Gastroesophageal sphincter (tissue), 4 donors: ENCODE measurements at regions not wholly inside any gene's neighbourhood (a gene's known extent, or its start where the extent isn't known, plus 50 kb on each side); places are given as distances from the start of the nearest gene placed in this dataset.

Experiments
- ATAC-seq: fragments of 150-250 bp; one replicate; pipeline ENCODE4 v1.9.1; 2016; ENCODE audit warnings: mild to moderate bottlenecking, moderate library complexity
- H3K27ac ChIP-seq, 4 donors: fragments of 200-600 bp; sonication (generic) in 3 of 4; 1 replicate in 3 of 4; 2 replicates in 1 of 4; pipeline ENCODE4 v1.5.1; 2016 to 2019
- H3K27me3 ChIP-seq: fragments of 200-600 bp; sonication (generic); one replicate; pipeline ENCODE4 v1.5.1; 2019
- H3K36me3 ChIP-seq, 2 donors: fragments of 200-600 bp; sonication (generic); one replicate each; pipeline ENCODE4 v1.5.1; 2019; ENCODE audit warnings: control low read depth in 1 of 2
- H3K4me1 ChIP-seq, 3 donors: fragments of 200-600 bp; sonication (generic); 1 replicate in 2 of 3; 2 replicates in 1 of 3; pipeline ENCODE4 v1.5.1; 2016 to 2019; ENCODE audit warnings: control low read depth in 2 of 3
- H3K4me3 ChIP-seq, 2 donors: fragments of 200-600 bp; sonication (generic); one replicate each; pipeline ENCODE4 v1.5.1; 2019; ENCODE audit warnings: mild to moderate bottlenecking in 1 of 2, moderate library complexity in 1 of 2
- H3K9me3 ChIP-seq, 3 donors: fragments of 200-600 bp; sonication (generic); one replicate each; pipeline ENCODE4 v1.5.1; 2017 to 2019; ENCODE audit warnings: control low read depth in 2 of 3
- EP300 ChIP-seq: sonication (generic); formaldehyde crosslinking; IDR thresholded peaks from one replicate; pipeline ENCODE4 v1.6.1; 2017; ENCODE audit warnings: antibody characterized with exemption, mild to moderate bottlenecking
- POLR2A ChIP-seq, 2 donors: fragments of 450-650 bp; IDR thresholded peaks; one replicate each; pipeline ENCODE4 v1.6.1; 2017; ENCODE audit warnings: antibody characterized with exemption in 2 of 2, mild to moderate bottlenecking in 2 of 2, moderate library complexity in 1 of 2
- POLR2AphosphoS5 ChIP-seq: sonication (generic); formaldehyde crosslinking; IDR thresholded peaks from one replicate; pipeline ENCODE4 v1.6.1; 2017; ENCODE audit warnings: antibody characterized with exemption
- WGBS, 2 donors: methylation state at CpG; one replicate each; pipeline ENCODE4 v1.1.5; 2018; ENCODE audit warnings: low coverage in 1 of 2; 5-methylcytosine and 5-hydroxymethylcytosine counted together
- TF ChIP-seq, protein P1 (sequence below), 4 experiments: fragments of 200-600 bp in 2 of 4; fragments of 450-650 bp in 2 of 4; sonication (generic) in 1 of 4; IDR thresholded peaks; one replicate each; pipeline ENCODE4 v1.5.1; 2017 to 2019; ENCODE audit warnings: antibody characterized with exemption in 4 of 4, mild to moderate bottlenecking in 2 of 4, moderate library complexity in 2 of 4

DNA sequence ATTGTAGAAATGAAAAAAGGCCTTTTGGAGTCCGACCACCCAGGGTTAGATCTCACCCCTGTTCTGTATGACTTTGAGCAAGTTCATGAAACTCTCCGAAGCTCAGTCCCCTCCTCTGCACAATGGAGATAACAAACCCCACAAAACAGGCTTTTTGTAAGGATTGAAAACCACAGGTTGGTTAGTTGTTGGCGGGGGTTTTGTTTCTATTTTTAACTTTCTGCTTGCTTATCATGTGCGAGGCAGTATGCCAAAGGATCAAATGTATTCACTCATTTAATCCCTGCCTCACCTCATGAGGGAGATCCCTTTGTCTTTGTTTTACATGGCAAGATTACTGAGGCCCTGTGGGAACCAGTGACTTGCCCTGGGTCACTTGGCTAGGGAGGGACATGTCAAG, 539.1 kb downstream of the CDK5RAP2 start:
- Histone ChIP-seq H3K27ac (no peak overlapping the region), H3K4me3 (no peak overlapping the region), H3K9me3 (no peaks in the 10 kb centered on the region), H3K4me1 (no peaks in the 10 kb centered on the region), H3K27me3 (no peaks in the 10 kb centered on the region), H3K36me3 (no peaks in the 10 kb centered on the region)
- ATAC-seq: no peak
- 54 to 62% methylated on average over 3 of the region's 4 CpGs for WGBS, 2 donors
- TF ChIP-seq POLR2A (IDR thresholded peaks at IDR 0.05): no peak
- TF ChIP-seq EP300: no peak
- no peak for TF ChIP-seq POLR2AphosphoS5
- TF ChIP-seq, protein P1, sequence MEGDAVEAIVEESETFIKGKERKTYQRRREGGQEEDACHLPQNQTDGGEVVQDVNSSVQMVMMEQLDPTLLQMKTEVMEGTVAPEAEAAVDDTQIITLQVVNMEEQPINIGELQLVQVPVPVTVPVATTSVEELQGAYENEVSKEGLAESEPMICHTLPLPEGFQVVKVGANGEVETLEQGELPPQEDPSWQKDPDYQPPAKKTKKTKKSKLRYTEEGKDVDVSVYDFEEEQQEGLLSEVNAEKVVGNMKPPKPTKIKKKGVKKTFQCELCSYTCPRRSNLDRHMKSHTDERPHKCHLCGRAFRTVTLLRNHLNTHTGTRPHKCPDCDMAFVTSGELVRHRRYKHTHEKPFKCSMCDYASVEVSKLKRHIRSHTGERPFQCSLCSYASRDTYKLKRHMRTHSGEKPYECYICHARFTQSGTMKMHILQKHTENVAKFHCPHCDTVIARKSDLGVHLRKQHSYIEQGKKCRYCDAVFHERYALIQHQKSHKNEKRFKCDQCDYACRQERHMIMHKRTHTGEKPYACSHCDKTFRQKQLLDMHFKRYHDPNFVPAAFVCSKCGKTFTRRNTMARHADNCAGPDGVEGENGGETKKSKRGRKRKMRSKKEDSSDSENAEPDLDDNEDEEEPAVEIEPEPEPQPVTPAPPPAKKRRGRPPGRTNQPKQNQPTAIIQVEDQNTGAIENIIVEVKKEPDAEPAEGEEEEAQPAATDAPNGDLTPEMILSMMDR (IDR thresholded peaks at IDR 0.05): no peak

DNA sequence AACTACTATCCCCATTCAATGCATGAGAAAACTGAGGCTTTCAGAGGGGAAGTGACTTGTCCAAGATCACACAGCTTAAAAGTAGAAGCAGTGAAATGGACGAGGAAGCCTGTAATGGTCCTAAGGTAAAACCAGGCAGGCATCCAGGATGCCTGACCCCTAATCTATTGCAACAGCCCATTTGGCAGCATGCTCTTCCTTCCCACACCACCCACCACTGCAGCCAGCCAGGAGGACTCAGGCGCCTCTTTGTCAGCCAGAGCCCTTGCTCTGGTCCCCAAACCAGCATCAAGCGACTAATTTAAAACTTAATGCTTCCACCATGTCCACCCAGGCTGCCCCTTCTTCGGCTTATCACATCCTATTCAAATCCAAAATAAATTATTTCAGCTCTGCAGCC, 541.6 kb downstream of the CDK5RAP2 start:
- no peak for TF ChIP-seq POLR2A (IDR thresholded peaks at IDR 0.05)
- TF ChIP-seq, protein P1 (IDR thresholded peaks at IDR 0.05): no peak
- TF ChIP-seq POLR2AphosphoS5: no peak
- no peak for TF ChIP-seq EP300
- 50 to 87% methylated on average over 1 to 4 of the region's 4 CpGs for WGBS, 2 donors
- Histone ChIP-seq H3K9me3 (no peaks in the 10 kb centered on the region), H3K27me3 (no peaks in the 10 kb centered on the region), H3K36me3 (no peaks in the 10 kb centered on the region), H3K4me3 (no peak overlapping the region), H3K4me1 (no peaks in the 10 kb centered on the region), H3K27ac (no peak overlapping the region)
- ATAC-seq: no peak

DNA sequence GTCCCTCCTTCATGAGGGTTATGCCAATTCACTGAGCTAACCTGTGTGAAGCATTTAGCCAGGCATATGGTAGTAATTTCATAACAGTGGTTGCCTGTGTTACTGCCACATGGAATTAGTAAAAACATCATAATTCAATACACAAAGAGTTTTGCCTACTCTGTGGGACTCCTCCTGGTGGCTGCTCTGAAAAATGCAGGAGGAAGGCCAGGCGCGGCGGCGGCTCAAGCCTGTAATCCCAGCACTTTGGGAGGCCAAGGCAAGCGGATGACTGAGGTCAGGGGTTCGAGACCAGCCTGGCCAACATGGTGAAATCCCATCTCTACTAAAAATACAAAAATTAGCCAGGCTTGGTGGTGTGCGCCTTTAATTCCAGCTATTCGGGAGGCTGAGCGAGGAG, 547.3 kb downstream of the CDK5RAP2 start:
- Histone ChIP-seq H3K27me3 (no peaks in the 10 kb centered on the region), H3K4me3 (no peak overlapping the region), H3K9me3 (no peaks in the 10 kb centered on the region), H3K4me1 (no peaks in the 10 kb centered on the region), H3K36me3 (no peaks in the 10 kb centered on the region), H3K27ac (no peak overlapping the region)
- no peak for TF ChIP-seq POLR2A (IDR thresholded peaks at IDR 0.05)
- TF ChIP-seq, protein P1 (IDR thresholded peaks at IDR 0.05): no peak
- TF ChIP-seq EP300: no peak
- TF ChIP-seq POLR2AphosphoS5: no peak
- WGBS, 2 donors: 89 to 100% methylated on average over 1 to 7 of the region's 9 CpGs
- ATAC-seq: no peak

DNA sequence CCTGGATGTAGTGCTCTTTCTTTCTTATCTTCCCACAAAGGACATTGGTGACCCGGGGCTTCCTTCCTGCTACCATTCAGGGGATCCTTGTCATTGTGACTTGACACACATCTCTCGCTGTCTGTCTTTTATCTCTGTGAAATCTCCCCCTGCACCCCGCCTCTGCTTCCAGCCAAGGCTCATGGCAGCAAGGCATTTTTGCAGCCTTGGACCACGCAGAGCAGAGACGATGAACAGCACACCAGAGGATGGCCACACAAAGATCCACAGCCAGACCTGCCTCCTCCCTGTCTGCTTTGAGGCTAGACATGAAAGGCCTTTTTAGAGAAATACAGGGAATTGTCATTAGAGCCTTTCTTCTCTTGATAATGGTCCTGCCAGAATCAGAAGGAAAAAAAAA, 549.1 kb downstream of the CDK5RAP2 start:
- WGBS, 2 donors: 8 to 48% methylated on average over 4 to 5 of the region's 5 CpGs

DNA sequence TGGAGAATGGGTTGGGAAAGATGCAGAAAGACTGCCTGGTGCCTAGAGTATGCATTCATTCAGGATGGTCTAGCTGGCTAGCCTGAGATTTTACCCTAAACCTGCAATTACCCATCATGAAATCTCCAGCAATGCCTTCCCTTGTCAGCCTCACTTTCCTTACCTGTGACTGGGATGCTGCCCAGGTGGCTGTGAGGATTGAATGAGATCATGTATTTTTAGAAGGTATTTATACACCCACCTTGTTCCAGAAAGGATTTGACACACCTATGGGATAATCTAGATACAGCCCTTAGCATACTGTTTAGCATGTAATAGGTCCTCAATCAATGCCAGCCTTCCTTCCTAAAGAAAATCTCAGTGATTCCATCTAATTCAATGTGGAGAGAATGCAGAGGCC, 561.4 kb downstream of the CDK5RAP2 start:
- Histone ChIP-seq H3K4me3 (no peak overlapping the region), H3K4me1 (no peaks in the 10 kb centered on the region), H3K36me3 (no peaks in the 10 kb centered on the region), H3K9me3 (no peaks in the 10 kb centered on the region), H3K27ac (no peak overlapping the region), H3K27me3 (no peaks in the 10 kb centered on the region)
- no peak for ATAC-seq
- TF ChIP-seq POLR2AphosphoS5 (no peak), POLR2A (IDR thresholded peaks at IDR 0.05) (no peak), EP300 (no peak)
- TF ChIP-seq, protein P1 (IDR thresholded peaks at IDR 0.05): no peak

More for the DNA sequence above, 549.1 kb downstream of the CDK5RAP2 start:
- Histone ChIP-seq H3K27ac (no peak overlapping the region), H3K36me3 (no peaks in the 10 kb centered on the region), H3K9me3 (no peaks in the 10 kb centered on the region), H3K4me3 (no peak overlapping the region), H3K4me1 (no peaks in the 10 kb centered on the region), H3K27me3 (no peaks in the 10 kb centered on the region)
- no peak for ATAC-seq
- TF ChIP-seq, protein P1 (IDR thresholded peaks at IDR 0.05): no peak
